Esophagus muscularis mucosa (tissue), 4 donors: ENCODE measurements at regions not wholly inside any gene's neighbourhood (a gene's known extent, or its start where the extent isn't known, plus 50 kb on each side); places are given as distances from the start of the nearest gene placed in this dataset.

Source experiments
- CTCF ChIP-seq, 3 experiments: fragments of 200-600 bp in 2 of 3; fragments of 450-650 bp in 1 of 3; sonication (generic) in 2 of 3; IDR thresholded peaks; one replicate each; pipeline ENCODE4 v1.5.1; 2017 to 2019; ENCODE audit warnings: antibody characterized with exemption in 3 of 3, mild to moderate bottlenecking in 2 of 3, moderate library complexity in 1 of 3
- EP300 ChIP-seq: sonication (generic); formaldehyde crosslinking; IDR thresholded peaks from one replicate; pipeline ENCODE4 v1.6.1; 2017; ENCODE audit warnings: antibody characterized with exemption
- POLR2A ChIP-seq: fragments of 450-650 bp; IDR thresholded peaks from one replicate; pipeline ENCODE4 v1.6.1; 2017; ENCODE audit warnings: antibody characterized with exemption, moderate library complexity, mild to moderate bottlenecking, low read depth
- POLR2AphosphoS5 ChIP-seq, 2 donors: sonication (generic); formaldehyde crosslinking; IDR thresholded peaks; one replicate each; pipeline ENCODE4 v1.6.1; 2017; ENCODE audit warnings: antibody characterized with exemption in 2 of 2

GRCh38 chr3:34862456-34862855, 776.9 kb upstream of the ARPP21 start:
- TF ChIP-seq CTCF (IDR thresholded peaks at IDR 0.05) (no peak), POLR2A (no peak), POLR2AphosphoS5 (IDR thresholded peaks at IDR 0.05) (no peak), EP300 (no peak)
